ENCODE measurements at regions not wholly inside any gene's neighbourhood (a gene's known extent, or its start where the extent isn't known, plus 50 kb on each side); places are given as distances from the start of the nearest gene placed in this dataset.

DNA sequence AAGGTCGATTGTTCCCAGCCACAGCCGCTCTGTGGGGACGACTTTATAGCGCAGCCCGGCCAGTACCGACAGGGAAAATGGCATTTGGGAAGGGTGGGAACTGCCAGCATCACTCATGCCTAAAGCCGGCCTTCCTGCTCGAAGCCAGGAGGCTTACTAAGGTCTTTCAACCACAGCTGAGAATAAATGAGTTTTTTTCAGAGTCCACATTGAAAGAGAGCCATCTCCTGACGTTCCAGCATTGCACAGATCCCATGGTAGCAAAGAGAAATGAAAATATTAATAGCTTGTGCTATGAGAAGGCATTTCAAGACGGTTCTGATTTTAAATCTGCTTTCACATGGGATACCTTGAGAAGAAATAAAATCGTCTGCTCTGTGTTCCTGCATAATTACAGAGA lies 230.2 kb upstream of the IGF1R start:
- DNase-seq (ENCODE audit: low read depth in 2 of 2) = no peak

DNA sequence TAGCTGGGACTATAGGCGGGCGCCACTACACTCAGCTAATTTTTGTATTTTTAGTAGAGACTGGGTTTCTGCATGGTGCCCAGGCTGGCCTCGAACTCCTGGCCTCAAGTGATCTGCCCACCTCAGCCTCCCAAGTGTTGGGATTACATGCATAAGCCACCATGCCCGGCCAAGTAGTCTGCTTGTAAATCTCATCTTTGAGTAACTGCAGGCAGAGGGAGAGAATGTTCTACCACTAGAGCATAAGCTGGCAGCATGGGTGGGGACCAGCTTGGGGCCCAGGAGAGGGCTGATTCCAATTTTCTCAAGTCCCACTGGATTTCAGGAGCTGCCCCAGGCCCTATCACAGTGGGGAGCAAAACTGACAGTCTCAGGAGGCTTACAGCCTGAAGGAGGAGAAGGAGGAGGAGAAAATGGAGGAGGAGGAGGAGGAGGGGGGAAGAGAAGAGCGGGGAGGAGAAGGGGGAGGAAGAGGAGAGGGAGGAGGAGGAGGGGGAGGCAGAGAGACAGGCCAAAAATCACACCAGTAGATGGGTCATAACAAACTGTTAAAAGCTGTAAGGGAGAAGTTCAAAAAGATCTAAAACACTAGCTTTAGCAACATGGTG lies 229.1 kb upstream of the IGF1R start:
- no peak for DNase-seq (ENCODE audit: low read depth in 2 of 2)

DNA sequence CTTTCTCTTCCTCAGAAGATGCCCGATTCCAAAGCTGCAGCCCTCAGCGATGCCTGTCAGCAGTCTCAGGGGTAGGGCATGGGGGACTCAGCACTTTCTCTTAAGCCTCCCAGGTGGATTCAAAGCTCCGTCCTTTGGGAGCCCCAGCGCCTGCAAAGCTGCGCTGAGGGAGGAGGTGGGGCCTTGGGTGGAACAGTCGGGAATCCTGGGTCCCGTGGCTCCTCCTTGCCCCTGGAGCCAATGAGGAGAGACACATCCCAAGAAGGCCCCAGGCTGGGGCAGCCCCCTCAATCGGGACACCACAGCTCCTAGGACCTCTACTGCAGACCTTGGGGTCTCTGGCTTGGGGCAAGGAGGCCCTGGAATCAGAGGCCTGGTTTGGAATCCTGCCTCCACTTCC lies 227.5 kb upstream of the IGF1R start:
- no peak for DNase-seq (ENCODE audit: low read depth in 2 of 2)

GRCh38 chr15:98421419-98422129 lies 226.8 kb upstream of the IGF1R start:
- peak; percentile 28 to 65 for DNase-seq (ENCODE audit: low read depth in 2 of 2)

DNA sequence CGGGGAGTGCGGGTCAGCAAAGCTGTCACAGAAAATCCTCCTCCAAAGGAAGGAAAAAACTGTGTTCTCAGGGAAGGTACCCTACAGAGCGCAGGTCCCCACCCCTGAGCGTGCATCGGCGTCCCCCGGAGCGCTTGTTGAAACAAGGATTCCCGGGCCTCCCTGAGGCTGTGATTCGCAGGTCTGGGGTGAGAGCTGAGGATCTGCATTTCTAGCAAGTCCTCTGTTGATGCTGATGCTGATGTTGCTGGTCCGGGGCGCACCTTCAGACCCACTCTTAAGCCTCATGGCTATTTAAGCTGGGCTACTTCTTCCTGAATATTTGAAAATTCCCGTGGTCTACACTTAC lies 226.2 kb upstream of the IGF1R start:
- no peak for DNase-seq (ENCODE audit: low read depth in 2 of 2)

DNA sequence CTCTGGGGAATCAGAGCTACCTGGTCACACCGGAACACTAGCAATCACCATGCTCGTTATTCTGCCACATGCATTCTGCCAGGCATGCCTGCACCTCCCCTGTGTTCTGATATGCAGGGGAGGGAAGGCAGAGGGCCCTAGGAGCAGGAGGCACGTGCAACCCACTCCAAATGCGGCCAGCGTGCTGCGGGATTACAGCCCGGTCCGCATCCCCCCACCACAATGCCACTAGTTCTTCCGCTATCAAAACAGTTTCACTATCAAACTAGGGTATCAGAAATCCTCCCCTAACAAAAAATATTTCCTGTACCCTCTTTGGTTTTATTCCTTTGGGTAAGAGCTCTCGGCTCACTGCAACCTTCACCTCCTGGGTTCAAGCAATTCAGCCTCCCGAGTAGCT lies 223.2 kb upstream of the IGF1R start:
- DNase-seq (ENCODE audit: low read depth in 2 of 2) = no peak

- no peak for DNase-seq (ENCODE audit: low read depth in 2 of 2)
Measured at GRCh38 chr15:98427321-98427720, 221.0 kb upstream of the IGF1R start.

GRCh38 chr15:98428253-98428989 lies 219.9 kb upstream of the IGF1R start:
- peak; percentile 17 to 59 for DNase-seq (ENCODE audit: low read depth in 2 of 2)

- no peak for DNase-seq (ENCODE audit: low read depth in 2 of 2)
Measured at GRCh38 chr15:98431171-98431570, 217.2 kb upstream of the IGF1R start.

DNA sequence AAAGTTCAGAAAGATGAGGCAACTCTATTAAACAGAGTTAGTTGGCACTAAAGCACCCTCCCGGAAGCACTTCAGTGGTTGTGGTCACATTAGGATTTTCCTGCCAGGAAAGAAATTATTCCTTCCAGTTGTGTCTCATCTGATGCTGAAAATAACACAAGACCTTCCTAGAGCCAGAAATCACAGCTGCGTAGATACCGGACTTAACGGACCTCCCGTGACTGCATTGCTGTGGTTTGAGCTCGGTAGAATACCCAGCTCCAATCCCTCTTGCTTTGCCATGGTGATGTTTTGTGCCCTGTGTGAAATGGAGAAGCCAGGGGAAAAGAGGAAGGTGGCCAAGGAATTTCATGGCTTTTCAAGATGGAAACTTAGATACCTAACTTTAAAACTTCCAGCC lies 215.0 kb upstream of the IGF1R start:
- no peak for DNase-seq (ENCODE audit: low read depth in 2 of 2)

GRCh38 chr15:98433856-98434255 lies 214.5 kb upstream of the IGF1R start:
- no peak for DNase-seq (ENCODE audit: low read depth in 2 of 2)

DNA sequence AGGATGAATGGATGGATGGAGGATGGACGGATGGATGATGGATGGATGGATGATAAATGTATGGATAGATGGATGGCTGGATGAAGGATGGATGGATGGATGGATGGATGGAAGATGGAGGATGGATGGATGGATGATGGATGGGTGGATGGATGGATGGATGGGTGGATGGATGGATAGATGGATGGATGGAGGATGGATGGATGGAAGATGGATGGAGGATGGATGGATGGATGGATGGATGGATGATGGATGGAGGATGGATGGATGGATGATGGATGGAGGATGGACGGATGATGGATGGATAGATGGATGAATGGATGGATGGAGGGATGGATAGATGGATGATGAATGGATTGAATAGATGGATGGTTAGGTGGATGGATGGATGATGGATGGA lies 210.6 kb upstream of the IGF1R start:
- no peak for DNase-seq (ENCODE audit: low read depth in 2 of 2)

DNA sequence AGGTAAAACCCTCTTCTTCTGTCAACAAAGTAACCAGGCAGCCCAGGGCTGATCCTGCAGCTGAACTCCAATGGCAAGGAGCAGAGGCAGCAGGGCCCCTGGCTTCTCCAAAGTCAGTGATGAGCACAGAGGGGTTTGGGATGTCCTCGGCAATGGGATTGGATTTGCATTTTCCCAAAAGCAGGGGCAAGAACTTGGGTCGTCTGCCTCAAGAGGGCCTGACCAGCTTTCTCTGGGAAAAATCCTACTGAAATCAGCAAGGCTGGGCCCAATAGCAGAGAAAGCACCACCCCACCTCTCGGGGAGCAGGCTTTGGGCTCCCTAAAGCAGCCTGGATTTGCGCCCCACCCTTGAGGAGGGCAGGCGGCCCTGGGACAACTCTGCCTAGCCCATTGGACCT lies 210.0 kb upstream of the IGF1R start:
- DNase-seq (ENCODE audit: low read depth in 2 of 2) = no peak

DNA sequence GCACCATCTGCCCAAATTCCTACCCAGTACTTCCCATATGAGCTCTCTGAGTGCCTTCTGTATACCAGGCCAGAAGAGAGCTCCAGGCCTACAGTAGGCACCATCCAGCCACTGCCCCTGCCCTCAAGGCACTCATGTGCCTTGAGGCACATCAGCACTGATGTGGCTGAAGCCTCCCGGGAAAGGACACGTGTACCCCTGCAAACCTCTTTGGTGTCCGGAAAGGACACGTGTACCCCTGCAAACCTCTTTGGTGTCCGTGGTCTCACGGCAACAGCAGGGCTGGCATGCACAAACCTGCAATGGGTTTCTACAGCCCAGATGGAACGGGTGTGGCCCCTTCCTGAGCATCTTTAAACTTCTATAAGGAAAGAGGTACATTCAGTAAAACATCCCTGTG lies 209.4 kb upstream of the IGF1R start:
- DNase-seq (ENCODE audit: low read depth in 2 of 2) = no peak

DNA sequence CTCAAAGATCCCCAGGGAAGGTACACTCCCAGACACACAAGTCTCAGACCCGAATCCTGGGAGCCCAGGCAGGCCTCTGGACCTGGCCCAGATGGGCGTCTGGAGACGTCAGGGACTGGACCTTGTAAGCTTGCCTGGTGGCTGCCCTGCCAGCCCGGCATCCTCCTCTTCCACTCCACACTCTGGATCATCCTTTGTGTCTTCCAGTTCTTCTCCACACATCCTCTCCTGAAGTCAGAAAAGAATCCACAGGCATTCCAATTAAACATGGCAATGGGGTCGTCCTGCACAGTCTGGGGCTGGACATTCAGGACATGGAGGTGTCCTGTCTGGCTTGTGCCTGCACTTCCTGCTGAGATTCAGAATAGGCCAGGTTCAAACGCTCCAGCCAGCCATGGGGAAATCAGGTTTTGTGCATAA lies 208.8 kb upstream of the IGF1R start:
- DNase-seq (ENCODE audit: low read depth in 2 of 2) = no peak

DNA sequence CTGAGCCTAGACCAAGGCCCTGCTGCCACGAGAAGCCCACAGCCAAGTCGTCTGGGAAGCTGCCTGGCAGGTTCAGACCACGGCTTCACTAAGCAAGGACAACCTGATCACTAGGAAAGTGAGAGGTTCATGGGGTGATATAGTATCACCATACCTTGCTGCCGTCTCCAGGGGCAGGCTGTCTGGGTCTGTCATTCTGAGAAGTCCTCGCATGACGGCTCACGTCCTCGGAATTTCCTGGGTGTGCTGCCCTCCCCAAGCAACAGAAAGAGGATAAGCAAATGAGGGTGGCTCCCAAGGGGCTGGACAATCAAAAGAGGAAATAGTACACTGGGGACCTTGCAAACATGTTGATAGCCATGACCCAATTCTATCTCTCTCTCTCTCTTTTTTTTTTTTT lies 207.4 kb upstream of the IGF1R start:
- DNase-seq (ENCODE audit: low read depth in 2 of 2) = no peak

GRCh38 chr15:98441599-98441998 lies 206.7 kb upstream of the IGF1R start:
- no peak for DNase-seq (ENCODE audit: low read depth in 2 of 2)

- DNase-seq (ENCODE audit: low read depth in 2 of 2) = peak in 1 of 2 experiments; percentile 58
Measured at GRCh38 chr15:98442379-98442833, 205.9 kb upstream of the IGF1R start.

- DNase-seq (ENCODE audit: low read depth in 2 of 2) = no peak
Measured at GRCh38 chr15:98442901-98443300, 205.4 kb upstream of the IGF1R start.

DNA sequence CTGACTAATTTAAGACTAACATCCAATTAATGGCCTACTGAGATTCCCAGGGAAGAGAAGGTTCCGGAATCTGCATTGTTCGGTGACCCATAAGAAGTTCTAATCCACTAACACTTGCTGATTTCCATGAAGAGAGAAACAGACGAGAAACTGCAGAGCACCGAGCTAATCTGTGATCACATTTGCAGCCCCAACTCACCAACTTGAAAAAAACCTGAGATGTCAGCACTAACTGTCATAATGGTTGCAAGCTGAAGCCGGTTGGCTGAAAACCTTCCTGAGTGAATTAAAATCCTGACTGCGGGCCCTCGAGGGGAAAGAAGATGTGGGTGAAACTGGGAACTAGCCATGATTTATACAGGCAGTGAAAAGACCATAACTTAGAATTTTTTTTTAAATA lies 204.8 kb upstream of the IGF1R start:
- no peak for DNase-seq (ENCODE audit: low read depth in 2 of 2)

GRCh38 chr15:98444138-98444537 lies 204.2 kb upstream of the IGF1R start:
- no peak for DNase-seq (ENCODE audit: low read depth in 2 of 2)

GRCh38 chr15:98445315-98445714 lies 203.0 kb upstream of the IGF1R start:
- no peak for DNase-seq (ENCODE audit: low read depth in 2 of 2)

GRCh38 chr15:98446083-98446482 lies 202.3 kb upstream of the IGF1R start:
- no peak for DNase-seq (ENCODE audit: low read depth in 2 of 2)
